ENCODE measurements at regions not wholly inside any gene's neighbourhood (a gene's known extent, or its start where the extent isn't known, plus 50 kb on each side); places are given as distances from the start of the nearest gene placed in this dataset.
A peak's percentile ranks its signal among the peaks of the same experiment; 100 is the strongest.

- Histone ChIP-seq H3K4me1 (ENCODE audit: insufficient read depth) (peaks cover 14% of the 10 kb centered on the region), H3K9me2 (ENCODE audit: insufficient read depth) (no peaks in the 10 kb centered on the region), H2AFZ (no peak overlapping the region), H3F3A (ENCODE audit: insufficient read depth) (no peaks in the 10 kb centered on the region), H3K27ac (no peak overlapping the region), H3K9ac (no peak overlapping the region), H3K9me3 (ENCODE audit: low read depth) (no peaks in the 10 kb centered on the region), H3K27me3 (replicated peaks; ENCODE audit: insufficient read depth) (0 out of 2 replicates have a peak, but pooled peaks cover 4% of the 10 kb centered on the region), H4K20me1 (ENCODE audit: insufficient read depth) (no peaks in the 10 kb centered on the region), H3K36me3 (ENCODE audit: low read depth) (no peaks in the 10 kb centered on the region), H3K79me2 (ENCODE audit: insufficient read depth) (no peaks in the 10 kb centered on the region), H3K4me2 (ENCODE audit: unreplicated experiment) (no peak overlapping the region), H3K4me3 (no peak overlapping the region)
- no peak for TF ChIP-seq EZH2 (IDR thresholded peaks at IDR 0.05; ENCODE audit: insufficient read depth, poor library complexity, severe bottlenecking)
- no peak for TF ChIP-seq EZH2phosphoT487 (IDR thresholded peaks at IDR 0.05; ENCODE audit: insufficient read depth, low read depth)
- in situ Hi-C loops (cut with MboI) = loop anchor here (10.0 kb wide), 1 partner anchor 305 kb away; no protein-coding TSS in a partner anchor
- DNase-seq = peak; percentile 85
- WGBS, 2 experiments (ENCODE audit: low coverage in 1 of 2, low lambda C conversion rate in 2 of 2, missing lambda C conversion rate in 2 of 2) = 22 to 24% methylated on average over 8 of the region's 8 CpGs
Observed at GRCh38 chr14:36070031-36070719, 106.3 kb downstream of the PTCSC3 start.

GRCh38 chr14:36069535-36069900 is 107.0 kb downstream of the PTCSC3 start:
- no peaks in the 10 kb centered on the region for H4K20me1 ChIP-seq (ENCODE audit: insufficient read depth)
- H3K9me3 ChIP-seq (ENCODE audit: low read depth) = no peaks in the 10 kb centered on the region
- peak overlapping the region; percentile 60 for H3K4me2 ChIP-seq (ENCODE audit: unreplicated experiment)
- H3K9ac ChIP-seq = no peak overlapping the region
- no peaks in the 10 kb centered on the region for H3K36me3 ChIP-seq (ENCODE audit: low read depth)
- in situ Hi-C loops (cut with MboI) = no loop called here
- DNase-seq = peak; percentile 41
- 0 out of 2 replicates have a peak, but pooled peaks cover 4% of the 10 kb centered on the region for H3K27me3 ChIP-seq (replicated peaks; ENCODE audit: insufficient read depth)
- H3K4me1 ChIP-seq (ENCODE audit: insufficient read depth) = peaks cover 14% of the 10 kb centered on the region
- no peaks in the 10 kb centered on the region for H3F3A ChIP-seq (ENCODE audit: insufficient read depth)
- no peak for TF ChIP-seq EZH2 (IDR thresholded peaks at IDR 0.05; ENCODE audit: insufficient read depth, poor library complexity, severe bottlenecking)
- WGBS, 2 experiments (ENCODE audit: low coverage in 1 of 2, low lambda C conversion rate in 2 of 2, missing lambda C conversion rate in 2 of 2) = 94 to 100% methylated on average over 2 of the region's 2 CpGs
- no peaks in the 10 kb centered on the region for H3K79me2 ChIP-seq (ENCODE audit: insufficient read depth)
- no peaks in the 10 kb centered on the region for H3K9me2 ChIP-seq (ENCODE audit: insufficient read depth)
- H2AFZ ChIP-seq = no peak overlapping the region
- no peak overlapping the region for H3K27ac ChIP-seq
- no peak overlapping the region for H3K4me3 ChIP-seq

- in situ Hi-C loops (cut with MboI) = no loop called here
- no peak overlapping the region for H3K27ac ChIP-seq
- TF ChIP-seq EZH2phosphoT487 (IDR thresholded peaks at IDR 0.05; ENCODE audit: insufficient read depth, low read depth) (no peak), EZH2 (IDR thresholded peaks at IDR 0.05; ENCODE audit: insufficient read depth, poor library complexity, severe bottlenecking) (no peak)
Observed at GRCh38 chr14:36068777-36069534, 107.6 kb downstream of the PTCSC3 start.

GRCh38 chr14:36067428-36068187 is 108.9 kb downstream of the PTCSC3 start:
- no peak overlapping the region for H3K4me2 ChIP-seq (ENCODE audit: unreplicated experiment)
- TF ChIP-seq EZH2 (IDR thresholded peaks at IDR 0.05; ENCODE audit: insufficient read depth, poor library complexity, severe bottlenecking) (no peak), EZH2phosphoT487 (IDR thresholded peaks at IDR 0.05; ENCODE audit: insufficient read depth, low read depth) (no peak)
- in situ Hi-C loops (cut with MboI) = no loop called here
- 69 to 72% methylated on average over 4 of the region's 4 CpGs for WGBS, 2 experiments (ENCODE audit: low coverage in 1 of 2, low lambda C conversion rate in 2 of 2, missing lambda C conversion rate in 2 of 2)
- H3K27me3 ChIP-seq (replicated peaks; ENCODE audit: insufficient read depth) = peaks cover 4% of the 10 kb centered on the region; the same call in 1 of the 2 replicates
- H3K79me2 ChIP-seq (ENCODE audit: insufficient read depth) = no peaks in the 10 kb centered on the region
- H4K20me1 ChIP-seq (ENCODE audit: insufficient read depth) = no peaks in the 10 kb centered on the region
- no peaks in the 10 kb centered on the region for H3F3A ChIP-seq (ENCODE audit: insufficient read depth)
- no peak overlapping the region for H3K4me3 ChIP-seq
- no peak overlapping the region for H3K9ac ChIP-seq
- H3K36me3 ChIP-seq (ENCODE audit: low read depth) = no peaks in the 10 kb centered on the region
- DNase-seq = no peak
- no peaks in the 10 kb centered on the region for H3K9me2 ChIP-seq (ENCODE audit: insufficient read depth)
- no peak overlapping the region for H3K27ac ChIP-seq
- no peaks in the 10 kb centered on the region for H3K9me3 ChIP-seq (ENCODE audit: low read depth)
- peaks cover 14% of the 10 kb centered on the region for H3K4me1 ChIP-seq (ENCODE audit: insufficient read depth)
- H2AFZ ChIP-seq = no peak overlapping the region

More at GRCh38 chr14:36068777-36069534, 107.6 kb downstream of the PTCSC3 start:
- H3K36me3 ChIP-seq (ENCODE audit: low read depth) = no peaks in the 10 kb centered on the region
- peak; percentile 72 for DNase-seq
- no peaks in the 10 kb centered on the region for H3K9me2 ChIP-seq (ENCODE audit: insufficient read depth)
- no peaks in the 10 kb centered on the region for H3K79me2 ChIP-seq (ENCODE audit: insufficient read depth)
- peaks cover 14% of the 10 kb centered on the region for H3K4me1 ChIP-seq (ENCODE audit: insufficient read depth)
- no peaks in the 10 kb centered on the region for H3K9me3 ChIP-seq (ENCODE audit: low read depth)
- no peak overlapping the region for H3K9ac ChIP-seq
- 37 to 41% methylated on average over 11 of the region's 11 CpGs for WGBS, 2 experiments (ENCODE audit: low coverage in 1 of 2, low lambda C conversion rate in 2 of 2, missing lambda C conversion rate in 2 of 2)
- H4K20me1 ChIP-seq (ENCODE audit: insufficient read depth) = no peaks in the 10 kb centered on the region
- no peaks in the 10 kb centered on the region for H3F3A ChIP-seq (ENCODE audit: insufficient read depth)
- H3K4me3 ChIP-seq = no peak overlapping the region
- H3K27me3 ChIP-seq (replicated peaks; ENCODE audit: insufficient read depth) = 0 out of 2 replicates have a peak, but pooled peaks cover 4% of the 10 kb centered on the region
- H2AFZ ChIP-seq = no peak overlapping the region
- peak overlapping the region; percentile 60 for H3K4me2 ChIP-seq (ENCODE audit: unreplicated experiment)

Data from GM23248 (cell line).